K562 (cell line): ENCODE measurements at regions not wholly inside any gene's neighbourhood (a gene's known extent, or its start where the extent isn't known, plus 50 kb on each side); places are given as distances from the start of the nearest gene placed in this dataset.

Source experiments
- CBX2 ChIP-seq: fragments of 200-600 bp; sonication (generic); IDR thresholded peaks from one replicate; pipeline ENCODE4 v1.6.1; 2012; ENCODE audit warnings: mild to moderate bottlenecking, low read length, inconsistent platforms; ENCODE audit not compliant: insufficient read depth, poor library complexity, severe bottlenecking
- CEBPB ChIP-seq: fragments of 450-650 bp; IDR thresholded peaks from 2 replicates; pipeline ENCODE4 v1.6.1; 2016; ENCODE audit warnings: missing genetic modification characterization, missing compliant biosample characterization
- MAZ ChIP-seq, 2 experiments: fragments of 450-650 bp in 1 of 2; sonication (generic) in 1 of 2; formaldehyde crosslinking; IDR thresholded peaks in 1 of 2; conservative IDR thresholded peaks in 1 of 2; 2 replicates each; pipeline versions ENCODE4 v1.4.0 to v1.5.0; 2020; ENCODE audit warnings: mild to moderate bottlenecking in 1 of 2, missing genetic modification reagents in 1 of 2
- NUFIP1 ChIP-seq: fragments of 450-650 bp; IDR thresholded peaks from 2 replicates; pipeline ENCODE4 v1.6.1; 2018; ENCODE audit not compliant: partially characterized antibody
- POLR2A ChIP-seq: fragments of 450-650 bp; conservative IDR thresholded peaks from 2 replicates; pipeline ENCODE4 v1.6.1; 2016
- POLR2AphosphoS5 ChIP-seq: IDR thresholded peaks from 2 replicates; pipeline ENCODE4 v1.6.1; 2011; ENCODE audit warnings: mild to moderate bottlenecking, low read depth, low read length, moderate library complexity; ENCODE audit not compliant: control insufficient read depth, insufficient read depth
- TAF1 ChIP-seq: IDR thresholded peaks from 2 replicates; pipeline ENCODE4 v1.6.1; 2011; ENCODE audit warnings: mild to moderate bottlenecking, low read length, moderate library complexity; ENCODE audit not compliant: insufficient read depth, control insufficient read depth, severe bottlenecking; ENCODE audit errors: extremely low read depth
- ZBTB33 ChIP-seq: sonication (generic); formaldehyde crosslinking; IDR thresholded peaks from 2 replicates; pipeline ENCODE4 v1.8.1; 2023; ENCODE audit warnings: mild to moderate bottlenecking, missing genetic modification reagents
- ZBTB5 ChIP-seq: fragments of 450-650 bp; IDR thresholded peaks from 2 replicates; pipeline ENCODE4 v1.6.1; 2017; ENCODE audit warnings: antibody characterized with exemption
- ZNF551 ChIP-seq: fragments of 250-450 bp; sonication (Bioruptor Pico); IDR thresholded peaks from 2 replicates; pipeline ENCODE4 v1.5.0; 2021; ENCODE audit warnings: mild to moderate bottlenecking, moderate library complexity
- ZNF57 ChIP-seq: fragments of 450-650 bp; formaldehyde crosslinking; IDR thresholded peaks from 2 replicates; pipeline ENCODE4 v1.4.0; 2020; ENCODE audit warnings: mild to moderate bottlenecking, moderate library complexity
- TF ChIP-seq, protein P1 (sequence below), 2 experiments: fragments of 450-650 bp; formaldehyde crosslinking in 1 of 2; IDR thresholded peaks; 2 replicates each; pipeline versions ENCODE4 v1.4.0 to v1.6.1; 2014 to 2020; ENCODE audit warnings: mild to moderate bottlenecking in 2 of 2, borderline replicate concordance in 1 of 2, low read depth in 1 of 2
- TF ChIP-seq, protein P2 (sequence below): fragments of 250-450 bp; sonication (Bioruptor Pico); IDR thresholded peaks from 2 replicates; pipeline ENCODE4 v1.5.0; 2021; ENCODE audit warnings: mild to moderate bottlenecking, borderline replicate concordance

GRCh38 chr5:162444129-162444762, 376.7 kb downstream of the GABRG2 start:
- TF ChIP-seq ZBTB33 (no peak), ZBTB5 (no peak), ZNF551 (CRISPR knock-in tag) (no peak), CEBPB (no peak), POLR2A (no peak), CBX2 (no peak), NUFIP1 (no peak), ZNF57 (CRISPR knock-in tag) (no peak), POLR2AphosphoS5 (no peak), TAF1 (no peak), MAZ (CRISPR knock-in tag; conservative IDR thresholded peaks at IDR 0.05 in 1 of 2, IDR thresholded peaks at IDR 0.05 in 1 of 2) (no peak)
- TF ChIP-seq, protein P1, sequence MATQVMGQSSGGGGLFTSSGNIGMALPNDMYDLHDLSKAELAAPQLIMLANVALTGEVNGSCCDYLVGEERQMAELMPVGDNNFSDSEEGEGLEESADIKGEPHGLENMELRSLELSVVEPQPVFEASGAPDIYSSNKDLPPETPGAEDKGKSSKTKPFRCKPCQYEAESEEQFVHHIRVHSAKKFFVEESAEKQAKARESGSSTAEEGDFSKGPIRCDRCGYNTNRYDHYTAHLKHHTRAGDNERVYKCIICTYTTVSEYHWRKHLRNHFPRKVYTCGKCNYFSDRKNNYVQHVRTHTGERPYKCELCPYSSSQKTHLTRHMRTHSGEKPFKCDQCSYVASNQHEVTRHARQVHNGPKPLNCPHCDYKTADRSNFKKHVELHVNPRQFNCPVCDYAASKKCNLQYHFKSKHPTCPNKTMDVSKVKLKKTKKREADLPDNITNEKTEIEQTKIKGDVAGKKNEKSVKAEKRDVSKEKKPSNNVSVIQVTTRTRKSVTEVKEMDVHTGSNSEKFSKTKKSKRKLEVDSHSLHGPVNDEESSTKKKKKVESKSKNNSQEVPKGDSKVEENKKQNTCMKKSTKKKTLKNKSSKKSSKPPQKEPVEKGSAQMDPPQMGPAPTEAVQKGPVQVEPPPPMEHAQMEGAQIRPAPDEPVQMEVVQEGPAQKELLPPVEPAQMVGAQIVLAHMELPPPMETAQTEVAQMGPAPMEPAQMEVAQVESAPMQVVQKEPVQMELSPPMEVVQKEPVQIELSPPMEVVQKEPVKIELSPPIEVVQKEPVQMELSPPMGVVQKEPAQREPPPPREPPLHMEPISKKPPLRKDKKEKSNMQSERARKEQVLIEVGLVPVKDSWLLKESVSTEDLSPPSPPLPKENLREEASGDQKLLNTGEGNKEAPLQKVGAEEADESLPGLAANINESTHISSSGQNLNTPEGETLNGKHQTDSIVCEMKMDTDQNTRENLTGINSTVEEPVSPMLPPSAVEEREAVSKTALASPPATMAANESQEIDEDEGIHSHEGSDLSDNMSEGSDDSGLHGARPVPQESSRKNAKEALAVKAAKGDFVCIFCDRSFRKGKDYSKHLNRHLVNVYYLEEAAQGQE (IDR thresholded peaks at IDR 0.05; ENCODE audit: borderline replicate concordance) = no peak
- TF ChIP-seq, protein P1 (CRISPR knock-in tag; IDR thresholded peaks at IDR 0.05; ENCODE audit: low read depth) = no peak
- TF ChIP-seq, protein P2, sequence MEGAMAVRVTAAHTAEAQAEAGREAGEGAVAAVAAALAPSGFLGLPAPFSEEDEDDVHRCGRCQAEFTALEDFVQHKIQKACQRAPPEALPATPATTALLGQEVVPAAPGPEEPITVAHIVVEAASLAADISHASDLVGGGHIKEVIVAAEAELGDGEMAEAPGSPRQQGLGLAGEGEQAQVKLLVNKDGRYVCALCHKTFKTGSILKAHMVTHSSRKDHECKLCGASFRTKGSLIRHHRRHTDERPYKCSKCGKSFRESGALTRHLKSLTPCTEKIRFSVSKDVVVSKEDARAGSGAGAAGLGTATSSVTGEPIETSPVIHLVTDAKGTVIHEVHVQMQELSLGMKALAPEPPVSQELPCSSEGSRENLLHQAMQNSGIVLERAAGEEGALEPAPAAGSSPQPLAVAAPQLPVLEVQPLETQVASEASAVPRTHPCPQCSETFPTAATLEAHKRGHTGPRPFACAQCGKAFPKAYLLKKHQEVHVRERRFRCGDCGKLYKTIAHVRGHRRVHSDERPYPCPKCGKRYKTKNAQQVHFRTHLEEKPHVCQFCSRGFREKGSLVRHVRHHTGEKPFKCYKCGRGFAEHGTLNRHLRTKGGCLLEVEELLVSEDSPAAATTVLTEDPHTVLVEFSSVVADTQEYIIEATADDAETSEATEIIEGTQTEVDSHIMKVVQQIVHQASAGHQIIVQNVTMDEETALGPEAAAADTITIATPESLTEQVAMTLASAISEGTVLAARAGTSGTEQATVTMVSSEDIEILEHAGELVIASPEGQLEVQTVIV = no peak
